Astrocyte (in vitro differentiated cells and primary cell): ENCODE measurements at regions not wholly inside any gene's neighbourhood (a gene's known extent, or its start where the extent isn't known, plus 50 kb on each side); places are given as distances from the start of the nearest gene placed in this dataset.

Experiments used
- DNase-seq: peaks from one replicate; pipeline ENCODE4 v3.0.0-alpha.2; 2010; ENCODE audit warnings: low read depth
- FAIRE-seq: peaks from 2 replicates; lab custom pipeline; 2011; peaks lifted over from hg19 to GRCh38; lab: Jason Lieb, UNC
- H2AFZ ChIP-seq: 2 replicates; pipeline ENCODE4 v1.6.0; 2012; ENCODE audit warnings: low read depth, low read length, inconsistent platforms
- H3K27ac ChIP-seq: 2 replicates; pipeline ENCODE4 v1.5.1; 2011; ENCODE audit warnings: low read depth, low read length, inconsistent platforms
- H3K27me3 ChIP-seq: 2 replicates; pipeline ENCODE4 v1.6.0; 2011; ENCODE audit warnings: low read length, inconsistent platforms; ENCODE audit not compliant: insufficient read depth
- H3K36me3 ChIP-seq: 2 replicates; pipeline ENCODE4 v1.5.1; 2011; ENCODE audit warnings: low read length, inconsistent platforms; ENCODE audit not compliant: insufficient read depth
- H3K4me1 ChIP-seq: 2 replicates; pipeline ENCODE4 v1.5.1; 2011; ENCODE audit warnings: low read length, inconsistent platforms; ENCODE audit not compliant: insufficient read depth
- H3K4me2 ChIP-seq: 2 replicates; pipeline ENCODE4 v1.6.0; 2012; ENCODE audit warnings: low read length, inconsistent platforms
- H3K4me3 ChIP-seq: 2 replicates; pipeline ENCODE4 v1.5.1; 2011; ENCODE audit warnings: low read depth, mild to moderate bottlenecking, low read length, inconsistent platforms; ENCODE audit not compliant: insufficient read depth
- H3K79me2 ChIP-seq: 2 replicates; pipeline ENCODE4 v1.6.0; 2012; ENCODE audit warnings: mild to moderate bottlenecking, low read length, inconsistent platforms; ENCODE audit not compliant: insufficient read depth
- H3K9ac ChIP-seq: 2 replicates; pipeline ENCODE4 v1.6.0; 2012; ENCODE audit warnings: mild to moderate bottlenecking, low read length, inconsistent platforms
- H3K9me3 ChIP-seq: 2 replicates; pipeline ENCODE4 v1.5.1; 2012; ENCODE audit warnings: low read depth, mild to moderate bottlenecking, low read length, inconsistent platforms; ENCODE audit not compliant: insufficient read depth
- H4K20me1 ChIP-seq: 2 replicates; pipeline ENCODE4 v1.6.0; 2012; ENCODE audit warnings: low read length, inconsistent platforms; ENCODE audit not compliant: insufficient read depth
- H3K27ac Mint-ChIP-seq: one replicate; pipeline ENCODE4 v1.8.0; 2021; ENCODE audit warnings: mild to moderate bottlenecking, mixed read lengths; ENCODE audit not compliant: unreplicated experiment
- H3K27me3 Mint-ChIP-seq: one replicate; pipeline ENCODE4 v1.8.0; 2021; ENCODE audit warnings: low read depth, mixed read lengths; ENCODE audit not compliant: unreplicated experiment
- H3K36me3 Mint-ChIP-seq: one replicate; pipeline ENCODE4 v1.8.0; 2021; ENCODE audit warnings: low read depth, mixed read lengths; ENCODE audit not compliant: unreplicated experiment
- H3K4me1 Mint-ChIP-seq: one replicate; pipeline ENCODE4 v1.8.0; 2021; ENCODE audit warnings: low read depth, mixed read lengths; ENCODE audit not compliant: unreplicated experiment
- H3K4me3 Mint-ChIP-seq: one replicate; pipeline ENCODE4 v1.8.0; 2021; ENCODE audit warnings: mild to moderate bottlenecking, moderate library complexity, mixed read lengths; ENCODE audit not compliant: unreplicated experiment
- H3K9me3 Mint-ChIP-seq: one replicate; pipeline ENCODE4 v1.8.0; 2021; ENCODE audit warnings: mild to moderate bottlenecking, mixed read lengths; ENCODE audit not compliant: unreplicated experiment
- CTCF ChIP-seq: IDR thresholded peaks from 2 replicates; pipeline ENCODE4 v1.5.1; 2011; ENCODE audit warnings: low read depth, mild to moderate bottlenecking, inconsistent platforms, low read length, moderate library complexity; ENCODE audit not compliant: insufficient read depth
- EZH2 ChIP-seq: IDR thresholded peaks from 2 replicates; pipeline ENCODE4 v1.6.1; 2012; ENCODE audit warnings: mild to moderate bottlenecking, low read length, inconsistent platforms; ENCODE audit not compliant: insufficient read depth

- no peaks in the 10 kb centered on the region for H3K36me3 Mint-ChIP-seq
- no peaks in the 10 kb centered on the region for H4K20me1 ChIP-seq
- peaks cover 8% of the 10 kb centered on the region for H3K4me1 Mint-ChIP-seq
- DNase-seq (no peak), FAIRE-seq (no peak)
- H3K9me3 ChIP-seq: no peaks in the 10 kb centered on the region
- no peaks in the 10 kb centered on the region for H3K36me3 ChIP-seq
- no peaks in the 10 kb centered on the region for H3K79me2 ChIP-seq
- no peaks in the 10 kb centered on the region for H3K27me3 Mint-ChIP-seq
- H3K4me1 ChIP-seq: no peaks in the 10 kb centered on the region
- no peak overlapping the region for H3K27ac Mint-ChIP-seq
- no peak for TF ChIP-seq EZH2
- no peak for TF ChIP-seq CTCF
- H3K4me3 ChIP-seq: no peak overlapping the region
- no peak overlapping the region for H3K4me2 ChIP-seq
- no peak overlapping the region for H3K4me3 Mint-ChIP-seq
- H3K27me3 ChIP-seq: no peaks in the 10 kb centered on the region
- no peak overlapping the region for H2AFZ ChIP-seq
- H3K9ac ChIP-seq: no peak overlapping the region
- peaks cover 4% of the 10 kb centered on the region for H3K9me3 Mint-ChIP-seq
- no peak overlapping the region for H3K27ac ChIP-seq
These were observed 65.3 kb upstream of the CD96 start for GRCh38 chr3:111476701-111477100.

GRCh38 chr3:111480091-111480490 is 61.9 kb upstream of the CD96 start:
- H3K27ac ChIP-seq: no peak overlapping the region
- Mint-ChIP-seq H3K36me3 (no peaks in the 10 kb centered on the region), H3K9me3 (peaks cover 4% of the 10 kb centered on the region), H3K4me1 (peaks cover 5% of the 10 kb centered on the region), H3K27ac (no peak overlapping the region), H3K4me3 (no peak overlapping the region), H3K27me3 (no peaks in the 10 kb centered on the region)
- no peak overlapping the region for H3K4me2 ChIP-seq
- no peaks in the 10 kb centered on the region for H3K27me3 ChIP-seq
- H3K4me3 ChIP-seq: no peak overlapping the region
- no peaks in the 10 kb centered on the region for H3K79me2 ChIP-seq
- no peaks in the 10 kb centered on the region for H3K4me1 ChIP-seq
- H2AFZ ChIP-seq: no peak overlapping the region
- no peaks in the 10 kb centered on the region for H3K36me3 ChIP-seq
- no peak for FAIRE-seq
- H3K9ac ChIP-seq: no peak overlapping the region
- H4K20me1 ChIP-seq: no peaks in the 10 kb centered on the region
- no peak for DNase-seq
- H3K9me3 ChIP-seq: no peaks in the 10 kb centered on the region
- TF ChIP-seq EZH2 (no peak), CTCF (no peak)

- Histone ChIP-seq H3K27me3 (no peaks in the 10 kb centered on the region), H4K20me1 (no peaks in the 10 kb centered on the region), H3K27ac (no peak overlapping the region), H3K9ac (no peak overlapping the region), H2AFZ (no peak overlapping the region), H3K79me2 (no peaks in the 10 kb centered on the region), H3K4me2 (no peak overlapping the region), H3K9me3 (no peaks in the 10 kb centered on the region), H3K36me3 (no peaks in the 10 kb centered on the region), H3K4me3 (no peak overlapping the region), H3K4me1 (no peaks in the 10 kb centered on the region)
- DNase-seq (peak; percentile 0), FAIRE-seq (no peak)
- Mint-ChIP-seq H3K27ac (no peak overlapping the region), H3K27me3 (no peaks in the 10 kb centered on the region), H3K9me3 (peaks cover 4% of the 10 kb centered on the region), H3K4me3 (no peak overlapping the region), H3K4me1 (peaks cover 8% of the 10 kb centered on the region), H3K36me3 (no peaks in the 10 kb centered on the region)
- no peak for TF ChIP-seq EZH2
- no peak for TF ChIP-seq CTCF
These were observed 60.4 kb upstream of the CD96 start for GRCh38 chr3:111481551-111481950.
